NB4 (cell line): ENCODE measurements at regions not wholly inside any gene's neighbourhood (a gene's known extent, or its start where the extent isn't known, plus 50 kb on each side); places are given as distances from the start of the nearest gene placed in this dataset.

Experiments used
- CTCF ChIP-seq: IDR thresholded peaks from one replicate; pipeline ENCODE4 v1.5.1; 2012; ENCODE audit warnings: low read depth, low read length
- MAX ChIP-seq: IDR thresholded peaks from 2 replicates; pipeline ENCODE4 v1.6.1; 2011; ENCODE audit warnings: low read depth, low read length
- POLR2A ChIP-seq: IDR thresholded peaks from 2 replicates; pipeline ENCODE4 v1.6.1; 2011; ENCODE audit warnings: mild to moderate bottlenecking; ENCODE audit not compliant: insufficient read length; ENCODE audit errors: extremely low read depth

- TF ChIP-seq CTCF = no peak
- no peak for TF ChIP-seq POLR2A
- TF ChIP-seq MAX = no peak
These were observed 317.8 kb downstream of the HAO1 start for GRCh38 chr20:7622399-7622961.
